ENCODE measurements at regions not wholly inside any gene's neighbourhood (a gene's known extent, or its start where the extent isn't known, plus 50 kb on each side); places are given as distances from the start of the nearest gene placed in this dataset.

GRCh38 chrX:40508560-40508959, 72.2 kb upstream of the ATP6AP2 start:
- no TSS peak for BruUV-seq (replicated peaks)
- no peak overlapping the region for H3K9ac ChIP-seq (replicated peaks; ENCODE audit: extremely low read depth, insufficient read depth, low read length)
- H3K27ac ChIP-seq (ENCODE audit: insufficient read depth, low read depth, low read length) = no peak overlapping the region
- no peaks in the 10 kb centered on the region for H3K79me2 ChIP-seq (ENCODE audit: control insufficient read depth, insufficient read depth, low read length)
- FAIRE-seq (no peak), DNase-seq (ENCODE audit: low read depth, low spot score) (no peak)
- H3K4me1 ChIP-seq (ENCODE audit: control insufficient read depth, extremely low read depth, insufficient read depth, low read length) = no peaks in the 10 kb centered on the region
- intact Hi-C loops (cut with micrococcal nuclease) (no loop called here), dilution Hi-C loops (cut with MboI; ENCODE audit: extremely low pct_ligation_motif_present, low sequenced_read_pairs) (no loop called here)
- H2AFZ ChIP-seq (ENCODE audit: low read depth, low read length) = no peak overlapping the region
- H3K4me2 ChIP-seq (ENCODE audit: insufficient read depth, low read length) = no peak overlapping the region
- no peaks in the 10 kb centered on the region for H3K9me1 ChIP-seq (replicated peaks; ENCODE audit: control insufficient read depth, extremely low read depth, insufficient read depth, low read length)
- H4K20me1 ChIP-seq (replicated peaks; ENCODE audit: control insufficient read depth, extremely low read depth, insufficient read depth, low read length) = no peaks in the 10 kb centered on the region
- H3K4me3 ChIP-seq (replicated peaks in 1 of 3; ENCODE audit: insufficient read depth in 1 of 3, low read depth in 1 of 3, low read length in 3 of 3) = no peak overlapping the region
- no peaks in the 10 kb centered on the region for H3K27me3 ChIP-seq (ENCODE audit: control insufficient read depth in 2 of 2, insufficient read depth in 2 of 2, low read length in 2 of 2)
- TF ChIP-seq EZH2 (IDR thresholded peaks at IDR 0.05; ENCODE audit: borderline replicate concordance, low read depth, low read length, severe bottlenecking) (no peak), POLR2A (IDR thresholded peaks at IDR 0.05; ENCODE audit: low read depth, low read length) (no peak), POLR2AphosphoS5 (IDR thresholded peaks at IDR 0.05; ENCODE audit: insufficient read depth, low read depth, low read length) (no peak), CTCF (IDR thresholded peaks at IDR 0.05; ENCODE audit: extremely low read depth in 1 of 2, insufficient read depth in 1 of 2, low read depth in 1 of 2, low read length in 2 of 2) (no peak), FOS (IDR thresholded peaks at IDR 0.05; ENCODE audit: borderline replicate concordance, insufficient read depth, low read length) (no peak), MAX (IDR thresholded peaks at IDR 0.05; ENCODE audit: insufficient read depth, insufficient read length) (no peak), JUN (IDR thresholded peaks at IDR 0.05; ENCODE audit: borderline replicate concordance, insufficient read depth, insufficient read length, low read depth) (no peak), MYC (IDR thresholded peaks at IDR 0.05; ENCODE audit: low read depth, low read length) (no peak), GATA2 (IDR thresholded peaks at IDR 0.05; ENCODE audit: insufficient read depth, insufficient read length, low read depth, low read length) (no peak)
- no peaks in the 10 kb centered on the region for H3K36me3 ChIP-seq (ENCODE audit: control insufficient read depth in 2 of 2, extremely low read depth in 1 of 2, insufficient read depth in 2 of 2, low read length in 2 of 2)
- no peaks in the 10 kb centered on the region for H3K9me3 ChIP-seq (replicated peaks; ENCODE audit: control insufficient read depth, insufficient read depth, low read length)
- POLR2A ChIA-PET = no interaction called here
- CTCF ChIA-PET = no interaction called here

All from endothelial cell of umbilical vein (primary cell).